GM23248 (cell line): ENCODE measurements at regions not wholly inside any gene's neighbourhood (a gene's known extent, or its start where the extent isn't known, plus 50 kb on each side); places are given as distances from the start of the nearest gene placed in this dataset.

ENCODE experiments used
- DNase-seq: peaks from one replicate; pipeline ENCODE4 v3.0.0-alpha.2; 2015
- H2AFZ ChIP-seq: fragments of 200-600 bp; sonication (generic); 2 replicates; pipeline ENCODE4 v1.6.1; 2016; ENCODE audit warnings: antibody characterized with exemption
- H3F3A ChIP-seq: fragments of 200-600 bp; sonication (generic); 2 replicates; pipeline ENCODE4 v1.6.1; 2016; ENCODE audit warnings: mild to moderate bottlenecking, antibody characterized with exemption, mixed run types; ENCODE audit not compliant: insufficient read depth
- H3K27ac ChIP-seq: fragments of 200-600 bp; sonication (generic); 2 replicates; pipeline ENCODE4 v1.5.1; 2016; ENCODE audit warnings: mild to moderate bottlenecking
- H3K27me3 ChIP-seq: fragments of 200-600 bp; sonication (generic); replicated peaks from 2 replicates; pipeline ENCODE4 v1.6.1; 2016; ENCODE audit warnings: mild to moderate bottlenecking; ENCODE audit not compliant: insufficient read depth
- H3K36me3 ChIP-seq: fragments of 200-600 bp; sonication (generic); 2 replicates; pipeline ENCODE4 v1.6.1; 2016; ENCODE audit warnings: low read depth, mild to moderate bottlenecking
- H3K4me1 ChIP-seq: fragments of 200-600 bp; sonication (generic); 2 replicates; pipeline ENCODE4 v1.6.1; 2016; ENCODE audit warnings: mild to moderate bottlenecking; ENCODE audit not compliant: insufficient read depth
- H3K4me2 ChIP-seq: fragments of 200-600 bp; sonication (generic); one replicate; pipeline ENCODE4 v1.6.1; 2016; ENCODE audit warnings: mild to moderate bottlenecking; ENCODE audit not compliant: unreplicated experiment
- H3K4me3 ChIP-seq: fragments of 200-600 bp; sonication (generic); 2 replicates; pipeline ENCODE4 v1.5.1; 2016; ENCODE audit warnings: mild to moderate bottlenecking
- H3K79me2 ChIP-seq: fragments of 200-600 bp; sonication (generic); 2 replicates; pipeline ENCODE4 v1.6.1; 2016; ENCODE audit warnings: mild to moderate bottlenecking; ENCODE audit not compliant: insufficient read depth
- H3K9ac ChIP-seq: fragments of 200-600 bp; sonication (generic); 2 replicates; pipeline ENCODE4 v1.6.1; 2016; ENCODE audit warnings: mild to moderate bottlenecking
- H3K9me2 ChIP-seq: fragments of 200-600 bp; sonication (generic); 2 replicates; pipeline ENCODE4 v1.6.1; 2016; ENCODE audit warnings: mixed run types, mild to moderate bottlenecking, moderate library complexity; ENCODE audit not compliant: insufficient read depth
- H3K9me3 ChIP-seq: fragments of 200-600 bp; sonication (generic); one replicate; pipeline ENCODE4 v1.6.1; 2017; ENCODE audit warnings: low read depth
- H4K20me1 ChIP-seq: fragments of 200-600 bp; sonication (generic); 2 replicates; pipeline ENCODE4 v1.6.0; 2016; ENCODE audit not compliant: insufficient read depth
- EZH2 ChIP-seq: fragments of 200-600 bp; sonication (generic); IDR thresholded peaks from 2 replicates; pipeline ENCODE4 v1.6.1; 2018; ENCODE audit warnings: antibody characterized with exemption, mild to moderate bottlenecking; ENCODE audit not compliant: insufficient read depth, poor library complexity, severe bottlenecking
- EZH2phosphoT487 ChIP-seq: fragments of 200-600 bp; sonication (generic); IDR thresholded peaks from 2 replicates; pipeline ENCODE4 v1.6.1; 2018; ENCODE audit warnings: antibody characterized with exemption, moderate library complexity, mild to moderate bottlenecking, low read depth; ENCODE audit not compliant: insufficient read depth
- WGBS, 2 experiments: methylation state at CpG; one replicate each; pipeline ENCODE4 v1.1.6; 2015 to 2017; ENCODE audit warnings: low lambda C conversion rate in 2 of 2, low coverage in 1 of 2; ENCODE audit errors: missing lambda C conversion rate in 2 of 2; 5-methylcytosine and 5-hydroxymethylcytosine counted together
- in situ Hi-C: fragments of 300-500 bp; cut with MboI; formaldehyde crosslinking; loops from 2 replicates; pipeline ENCODE4 v1.15.0; 2020

DNA sequence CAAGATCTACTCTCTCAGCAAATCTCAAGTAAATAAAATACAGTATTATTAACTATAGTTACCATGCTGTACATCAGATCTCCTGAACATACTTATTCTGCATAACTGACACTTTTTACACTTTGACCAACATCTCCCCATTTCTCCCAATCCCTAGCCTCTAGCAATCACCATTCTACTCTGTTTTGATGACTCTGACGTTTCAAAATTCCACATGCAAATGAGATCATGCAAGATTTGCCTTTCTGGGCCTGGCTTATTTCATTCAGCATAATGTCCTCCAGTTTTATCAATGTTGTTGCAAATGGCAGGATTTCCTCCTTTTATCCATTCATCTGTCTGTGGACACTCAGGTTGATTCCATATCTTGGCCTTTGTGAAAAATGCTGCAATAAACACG, 266.3 kb downstream of the RFPL4B start:
- Histone ChIP-seq H3K9me3 (no peaks in the 10 kb centered on the region), H3K4me2 (no peak overlapping the region), H3K9ac (no peak overlapping the region), H3K27ac (no peak overlapping the region), H3K79me2 (no peaks in the 10 kb centered on the region), H3F3A (no peaks in the 10 kb centered on the region), H3K27me3 (no peaks in the 10 kb centered on the region), H3K4me3 (no peak overlapping the region), H3K9me2 (peaks cover 4% of the 10 kb centered on the region; the same call in 1 of the 2 replicates), H3K36me3 (no peaks in the 10 kb centered on the region), H3K4me1 (no peaks in the 10 kb centered on the region), H2AFZ (no peak overlapping the region), H4K20me1 (no peaks in the 10 kb centered on the region)
- TF ChIP-seq EZH2 (no peak), EZH2phosphoT487 (no peak)
- in situ Hi-C loops = no loop called here
- WGBS, 2 experiments = 38 to 61% methylated on average over 2 of the region's 2 CpGs
- DNase-seq = no peak

DNA sequence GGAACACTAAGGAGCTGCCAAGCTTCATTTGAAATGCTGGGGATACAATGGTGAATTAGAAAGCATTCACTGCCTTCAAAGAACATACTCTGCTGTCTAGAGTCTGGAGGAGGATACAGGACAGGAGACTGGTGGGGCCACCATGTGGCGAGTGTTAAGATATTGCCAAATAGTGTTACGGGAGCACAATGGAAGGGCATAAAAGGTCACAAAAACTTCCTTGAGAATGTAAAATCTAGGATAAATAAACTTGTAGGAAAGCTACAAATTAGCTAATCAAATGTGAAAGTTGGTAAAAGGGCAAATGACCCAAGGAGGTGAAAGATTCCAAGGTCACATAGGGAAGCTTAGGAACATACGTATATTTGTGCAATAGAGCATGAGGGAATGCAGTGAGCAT, 271.7 kb downstream of the RFPL4B start:
- Histone ChIP-seq H3K4me2 (no peak overlapping the region), H3K9me3 (no peaks in the 10 kb centered on the region), H3K4me3 (no peak overlapping the region), H3F3A (no peaks in the 10 kb centered on the region), H3K36me3 (no peaks in the 10 kb centered on the region), H3K27ac (no peak overlapping the region), H4K20me1 (no peaks in the 10 kb centered on the region), H3K9me2 (no peaks in the 10 kb centered on the region), H3K27me3 (no peaks in the 10 kb centered on the region), H3K9ac (no peak overlapping the region), H3K4me1 (no peaks in the 10 kb centered on the region), H3K79me2 (no peaks in the 10 kb centered on the region), H2AFZ (no peak overlapping the region)
- DNase-seq = peak; percentile 25
- no peak for TF ChIP-seq EZH2
- no peak for TF ChIP-seq EZH2phosphoT487
- WGBS, 2 experiments = 76 to 79% methylated on average over 3 of the region's 3 CpGs
- in situ Hi-C loops = no loop called here

DNA sequence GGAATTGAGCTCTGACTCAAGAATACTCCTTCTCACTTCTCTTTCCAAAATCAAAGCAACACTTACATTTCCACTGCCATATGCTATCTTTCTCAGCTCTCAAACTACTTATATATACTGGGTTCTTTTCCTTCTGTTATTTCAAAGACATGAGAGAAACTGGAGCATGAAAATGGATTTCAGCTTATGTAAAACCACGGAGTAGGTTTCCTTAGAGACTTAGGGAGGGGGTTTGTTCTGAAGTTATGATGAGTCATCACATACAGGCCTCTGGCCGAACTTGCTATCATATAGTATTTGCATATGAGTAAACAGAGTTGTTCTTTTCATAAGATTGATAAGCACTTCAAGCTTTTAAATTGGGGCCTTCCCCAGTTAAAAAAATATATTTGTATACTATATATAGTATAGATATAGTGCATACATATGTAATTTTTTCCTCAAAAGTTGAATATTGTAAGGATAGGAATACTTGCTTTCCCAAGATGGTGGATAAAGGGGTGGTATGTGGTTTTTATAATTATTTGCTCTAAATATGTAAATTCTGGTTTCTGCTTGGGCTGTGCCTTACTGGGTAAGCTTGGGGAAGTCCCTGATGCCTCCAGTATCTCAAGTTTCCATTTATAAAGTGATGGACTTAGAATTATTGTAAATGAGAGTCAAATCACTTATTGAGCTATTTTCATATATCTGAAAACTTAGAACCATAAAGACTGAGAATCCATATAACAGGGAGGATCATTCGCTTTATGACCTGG, 273.9 kb downstream of the RFPL4B start:
- no peak for TF ChIP-seq EZH2phosphoT487
- TF ChIP-seq EZH2 = no peak
- no peak overlapping the region for H3K9ac ChIP-seq
- no peaks in the 10 kb centered on the region for H4K20me1 ChIP-seq
- 57 to 60% methylated on average over 3 of the region's 3 CpGs for WGBS, 2 experiments
- in situ Hi-C loops = no loop called here
- no peaks in the 10 kb centered on the region for H3K9me2 ChIP-seq
- no peaks in the 10 kb centered on the region for H3F3A ChIP-seq
- H3K27me3 ChIP-seq = no peaks in the 10 kb centered on the region
- no peak overlapping the region for H3K4me3 ChIP-seq
- H3K27ac ChIP-seq = no peak overlapping the region
- no peaks in the 10 kb centered on the region for H3K9me3 ChIP-seq
- H3K4me1 ChIP-seq = no peaks in the 10 kb centered on the region
- H3K4me2 ChIP-seq = no peak overlapping the region
- H3K79me2 ChIP-seq = no peaks in the 10 kb centered on the region
- DNase-seq = no peak
- 0 out of 2 replicates have a peak overlapping the region, but pooled peaks have one; percentile 55 for H2AFZ ChIP-seq
- H3K36me3 ChIP-seq = no peaks in the 10 kb centered on the region

DNA sequence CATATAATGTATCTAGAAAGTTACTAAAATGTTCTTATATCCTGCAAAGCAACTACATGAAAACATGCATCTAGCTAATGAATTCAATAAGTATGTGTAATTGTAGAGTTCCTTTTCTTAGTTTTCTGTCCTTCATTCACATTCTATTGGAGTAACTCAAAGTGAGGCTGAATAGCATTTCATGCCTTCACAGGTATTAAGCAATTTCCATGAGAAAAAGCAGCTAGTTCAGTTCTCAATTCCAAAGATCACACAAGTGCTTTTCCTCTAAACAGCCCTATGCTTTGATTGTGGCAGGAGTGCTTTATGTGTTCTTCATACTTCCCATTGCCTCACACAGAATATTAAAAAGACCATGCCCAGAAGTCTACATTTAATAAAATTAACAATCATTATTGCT, 274.9 kb downstream of the RFPL4B start:
- H3F3A ChIP-seq = no peaks in the 10 kb centered on the region
- H2AFZ ChIP-seq = no peak overlapping the region
- no peak overlapping the region for H3K27ac ChIP-seq
- no peaks in the 10 kb centered on the region for H3K9me3 ChIP-seq
- no peaks in the 10 kb centered on the region for H3K36me3 ChIP-seq
- H3K27me3 ChIP-seq = no peaks in the 10 kb centered on the region
- DNase-seq = no peak
- in situ Hi-C loops = no loop called here
- TF ChIP-seq EZH2 (no peak), EZH2phosphoT487 (no peak)
- no peaks in the 10 kb centered on the region for H3K79me2 ChIP-seq
- no peaks in the 10 kb centered on the region for H3K9me2 ChIP-seq
- H4K20me1 ChIP-seq = no peaks in the 10 kb centered on the region
- H3K4me2 ChIP-seq = no peak overlapping the region
- H3K4me3 ChIP-seq = no peak overlapping the region
- H3K9ac ChIP-seq = no peak overlapping the region
- H3K4me1 ChIP-seq = no peaks in the 10 kb centered on the region
